HG02885 (cell line): ENCODE measurements at regions not wholly inside any gene's neighbourhood (a gene's known extent, or its start where the extent isn't known, plus 50 kb on each side); places are given as distances from the start of the nearest gene placed in this dataset.
"Not testable (repeated sequence)": the region's sequence is repeated elsewhere in the genome, so short reads cannot be mapped to it uniquely, and the experiment has no call there.

Source experiments
- ATAC-seq: cut with Tn5 transposase; IDR thresholded peaks from one replicate; pipeline ENCODE4 v1.9.1; 2021; ENCODE audit warnings: mild to moderate bottlenecking; ENCODE audit not compliant: unreplicated experiment, poor library complexity

DNA sequence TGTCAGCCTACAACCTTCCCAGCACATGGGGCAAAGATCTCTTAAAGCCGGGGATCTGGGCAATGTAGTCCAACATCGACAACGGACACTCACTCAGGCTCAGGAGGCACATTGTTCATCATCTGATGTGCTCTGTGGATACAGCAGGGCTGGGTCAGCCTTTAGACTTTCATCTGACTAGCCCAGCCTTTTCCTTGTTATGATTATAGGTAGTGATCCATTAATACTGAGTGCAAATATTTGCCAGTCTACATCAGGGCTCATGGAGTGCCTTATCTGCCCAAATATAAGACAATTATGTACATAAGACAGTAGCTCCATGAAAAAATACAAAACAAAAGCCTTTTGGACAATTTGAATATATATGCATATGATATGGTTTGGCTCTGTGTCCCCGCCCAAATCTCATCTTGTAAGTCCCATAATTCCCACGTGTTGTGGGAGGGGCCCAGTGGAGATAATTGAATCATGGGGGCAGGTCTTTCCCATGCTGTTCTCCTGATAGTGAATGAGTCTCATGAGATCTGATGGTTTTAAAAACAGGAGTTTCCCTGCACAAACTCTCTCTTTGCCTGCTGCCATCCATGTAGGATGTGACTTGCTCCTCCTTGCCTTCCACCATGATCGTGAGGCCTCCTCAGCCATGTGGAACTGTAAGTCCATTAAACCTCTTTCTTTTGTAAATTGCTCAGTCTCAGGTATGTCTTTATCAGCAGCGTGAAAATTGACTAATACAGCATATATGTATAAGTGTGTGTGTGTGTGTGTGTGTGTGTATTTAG is 248.5 kb upstream of the FOXN3 start:
- not testable (repeated sequence) for ATAC-seq

DNA sequence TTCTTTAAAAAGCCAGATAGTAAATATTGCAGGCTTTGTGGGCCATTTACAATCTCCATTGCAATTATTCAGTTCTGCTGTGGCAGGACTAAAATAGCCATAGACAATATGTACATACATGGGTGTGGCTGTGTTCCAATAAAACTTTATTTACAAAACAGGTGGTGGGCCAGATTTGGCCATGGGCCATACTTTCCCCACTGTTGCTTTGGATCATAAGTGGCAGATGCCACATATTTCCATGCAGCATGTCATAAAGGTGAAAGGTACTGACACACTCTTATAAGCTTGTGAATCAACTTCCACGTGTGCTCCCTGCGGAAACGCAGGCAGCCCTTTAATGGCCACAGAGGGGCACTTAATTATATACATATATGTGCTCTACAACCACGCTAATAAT is 244.4 kb upstream of the FOXN3 start:
- no peak for ATAC-seq

DNA sequence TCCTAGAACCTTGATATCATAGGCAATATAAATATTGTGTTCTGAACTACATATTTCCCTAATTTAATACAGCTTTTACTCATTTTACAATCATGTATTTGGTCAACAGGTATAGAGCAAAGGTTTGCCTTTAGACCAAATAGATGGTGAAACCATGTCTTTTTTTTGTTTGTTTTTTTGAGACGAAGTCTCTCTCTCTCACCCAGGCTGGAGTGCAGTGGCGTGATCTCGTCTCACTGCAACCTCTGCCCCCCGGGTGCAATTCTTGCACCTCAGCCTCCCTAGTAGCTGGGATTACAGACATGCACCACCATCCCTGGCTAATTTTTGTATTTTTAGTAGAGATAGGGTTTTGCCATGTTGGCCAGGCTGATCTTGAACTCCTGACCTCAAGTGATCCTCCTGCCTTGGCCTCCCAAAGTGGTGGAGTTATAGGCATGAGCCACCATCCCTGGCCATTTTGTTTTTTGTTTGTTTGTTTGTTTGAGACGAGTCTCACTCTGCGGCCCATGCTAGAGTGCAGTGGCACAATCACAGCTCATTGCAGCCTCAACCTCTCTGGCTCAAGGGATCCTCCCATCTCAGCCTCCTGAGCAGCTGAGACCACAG is 243.7 kb upstream of the FOXN3 start:
- ATAC-seq: not testable (repeated sequence)

DNA sequence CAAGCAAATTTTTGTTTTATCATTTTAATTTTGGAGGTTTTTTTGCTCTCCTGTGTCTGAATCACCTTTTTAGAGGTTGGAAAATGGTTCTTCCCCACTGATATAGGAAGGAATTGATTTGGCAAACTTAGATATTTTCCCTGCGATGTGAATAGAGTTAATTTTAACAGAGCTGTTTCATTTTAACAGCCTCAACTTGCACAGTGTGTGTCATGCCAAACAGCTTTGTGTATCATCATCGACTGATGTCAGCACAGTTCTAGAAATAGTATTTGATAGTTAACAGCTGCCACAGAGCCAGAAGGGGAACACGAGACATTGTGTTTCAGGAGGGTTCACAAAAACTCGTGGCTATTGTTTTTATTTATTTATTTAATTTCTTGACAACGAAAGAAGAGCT is 243.1 kb upstream of the FOXN3 start:
- no peak for ATAC-seq

GRCh38 chr14:89658977-89659670 is 242.1 kb upstream of the FOXN3 start:
- peak; percentile 46 for ATAC-seq

GRCh38 chr14:89657014-89657413 is 240.0 kb upstream of the FOXN3 start:
- no peak for ATAC-seq

DNA sequence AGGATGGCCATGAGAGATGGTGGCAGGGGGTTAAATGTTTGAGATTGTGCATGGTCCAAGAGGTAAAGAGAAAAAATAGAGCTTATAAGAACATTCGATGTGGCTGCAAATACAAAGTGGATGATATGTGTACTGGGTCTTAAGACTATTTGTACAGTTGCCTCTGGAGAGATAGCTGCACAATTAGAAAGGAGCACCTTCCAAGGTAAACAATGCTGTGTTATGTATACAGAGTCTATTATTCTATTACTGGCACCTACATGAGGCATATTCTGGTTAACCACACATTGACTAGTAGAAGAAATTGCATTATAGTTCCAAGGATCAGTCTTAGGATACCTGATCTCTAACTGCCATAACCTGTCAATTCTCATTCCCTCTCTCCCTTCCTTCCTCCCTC is 238.0 kb upstream of the FOXN3 start:
- no peak for ATAC-seq

GRCh38 chr14:89652352-89652751 is 235.3 kb upstream of the FOXN3 start:
- ATAC-seq: peak; percentile 66

DNA sequence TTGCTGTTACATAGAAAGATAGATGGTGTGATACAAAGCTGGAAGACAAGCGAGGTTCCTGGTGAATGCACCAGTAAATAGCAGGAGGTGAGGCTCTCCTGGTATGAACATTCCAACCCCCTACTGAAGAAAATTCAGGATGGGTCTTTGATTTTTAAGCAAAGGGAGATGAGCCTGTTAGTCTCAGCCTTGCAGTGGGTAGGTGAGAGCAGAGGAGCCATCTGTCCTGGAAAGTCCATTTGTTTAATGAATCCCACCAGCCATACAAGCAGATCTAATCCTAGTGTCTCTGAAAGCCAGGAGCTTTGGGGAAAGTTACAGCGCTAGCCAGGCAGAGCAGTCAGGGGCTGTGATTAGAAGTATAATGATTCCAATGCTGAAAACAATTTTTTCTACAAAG is 234.8 kb upstream of the FOXN3 start:
- no peak for ATAC-seq

- no peak for ATAC-seq
Measured at GRCh38 chr14:89650077-89650978, 233.3 kb upstream of the FOXN3 start.

GRCh38 chr14:89649451-89650075 is 232.5 kb upstream of the FOXN3 start:
- ATAC-seq: no peak

DNA sequence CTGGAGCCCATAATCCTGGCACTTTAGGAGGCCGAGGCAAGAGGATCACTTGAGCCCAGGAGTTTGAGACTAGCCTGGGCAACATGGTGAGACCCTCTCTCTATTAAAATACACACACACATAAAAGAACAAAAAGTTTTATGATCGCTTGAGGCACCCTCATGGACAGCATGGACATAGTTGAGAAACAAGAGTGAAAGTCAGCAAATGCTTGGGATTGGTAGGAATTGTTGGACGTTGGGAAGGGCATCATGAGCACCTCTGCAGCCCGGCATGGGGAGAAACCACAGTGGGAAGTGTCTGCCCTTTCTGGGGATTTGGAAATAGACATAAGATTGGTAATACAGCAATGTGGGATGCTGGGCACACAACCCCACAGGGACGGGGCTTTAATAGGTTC is 231.9 kb upstream of the FOXN3 start:
- no peak for ATAC-seq

DNA sequence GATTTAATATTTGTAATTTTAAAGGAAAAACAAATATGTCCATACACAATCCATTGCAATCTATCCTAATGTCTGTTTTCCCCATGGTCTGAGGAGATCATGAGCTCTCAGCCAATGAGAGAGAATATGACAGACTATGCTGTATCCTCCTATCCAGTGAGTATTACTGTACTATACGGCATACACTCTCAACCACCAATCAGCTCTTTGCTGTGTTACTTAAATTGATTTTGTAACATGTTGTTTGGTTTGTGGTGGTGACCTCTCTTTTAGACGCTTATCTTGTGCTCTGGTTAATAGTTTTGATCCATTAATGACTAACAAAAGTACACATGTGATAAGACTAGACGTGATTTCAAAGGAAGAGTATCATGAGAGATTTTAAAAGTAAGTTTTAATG is 231.5 kb upstream of the FOXN3 start:
- no peak for ATAC-seq

DNA sequence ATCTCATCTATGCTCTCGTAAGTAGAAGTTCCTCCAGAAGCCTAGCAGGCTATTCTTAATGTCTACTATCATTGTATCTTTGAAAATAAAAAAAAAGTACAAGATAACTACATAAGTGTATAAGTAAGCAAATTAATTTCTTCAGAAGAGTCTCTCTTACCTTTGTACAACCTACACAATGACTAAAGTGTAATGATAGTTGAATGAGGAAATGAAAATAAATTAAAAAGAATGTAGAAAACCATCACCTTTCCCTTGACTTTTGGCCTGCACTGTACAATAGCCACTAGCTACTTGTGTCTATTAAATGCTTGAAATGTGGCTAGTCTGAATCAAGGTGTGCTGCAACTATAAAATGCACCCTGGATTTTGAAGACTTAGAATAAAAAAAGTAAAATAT is 229.9 kb upstream of the FOXN3 start:
- no peak for ATAC-seq

DNA sequence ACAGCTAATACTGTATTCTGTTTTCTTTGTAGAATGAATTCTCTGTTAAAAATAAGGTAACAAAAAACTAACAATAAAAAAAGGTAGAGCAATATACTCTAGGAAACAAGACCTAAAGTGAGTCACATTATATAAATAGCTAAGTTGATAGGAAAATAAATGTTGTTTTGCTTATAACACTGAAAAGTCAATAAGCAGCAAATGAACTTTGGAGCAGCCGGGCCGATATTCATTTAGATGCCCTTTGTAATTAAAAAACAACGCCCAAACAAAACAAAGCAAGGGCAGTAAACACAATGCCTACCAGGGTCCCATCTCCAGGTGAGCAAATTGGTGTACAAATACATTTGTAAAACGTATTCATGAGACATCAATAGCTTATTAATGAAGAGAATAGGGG is 227.6 kb upstream of the FOXN3 start:
- no peak for ATAC-seq

DNA sequence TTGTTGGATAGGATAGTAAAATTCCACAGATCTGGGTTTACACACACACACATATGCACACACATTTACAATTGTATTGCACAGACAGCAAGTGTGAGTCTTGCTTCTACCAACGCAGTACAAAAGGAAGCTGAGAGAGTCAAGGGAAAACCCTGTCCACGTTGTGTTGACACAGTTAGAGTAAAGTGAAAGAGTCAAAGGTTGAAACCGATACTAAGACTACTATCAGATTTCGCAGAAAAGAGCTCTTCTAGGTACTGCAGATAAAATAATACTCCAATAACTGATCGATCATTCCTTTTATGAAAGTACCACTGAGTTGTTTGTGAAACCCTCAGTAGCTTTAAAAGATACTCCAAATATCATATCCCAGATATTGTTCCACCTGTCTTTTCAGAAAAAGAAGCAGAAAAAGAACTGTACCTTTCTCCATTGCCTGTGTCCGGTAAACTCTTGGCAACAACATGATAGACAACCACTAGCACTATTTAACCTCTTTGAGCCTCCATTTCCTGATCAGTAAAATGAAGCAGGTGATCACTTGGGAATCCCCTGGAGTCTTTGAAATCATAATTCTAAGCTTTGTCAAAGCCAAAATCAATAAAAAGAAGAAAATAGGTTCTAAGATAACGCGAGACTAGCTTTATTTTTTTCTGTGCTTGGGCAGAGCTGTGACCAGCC is 224.6 kb upstream of the FOXN3 start:
- peak; percentile 99 for ATAC-seq

DNA sequence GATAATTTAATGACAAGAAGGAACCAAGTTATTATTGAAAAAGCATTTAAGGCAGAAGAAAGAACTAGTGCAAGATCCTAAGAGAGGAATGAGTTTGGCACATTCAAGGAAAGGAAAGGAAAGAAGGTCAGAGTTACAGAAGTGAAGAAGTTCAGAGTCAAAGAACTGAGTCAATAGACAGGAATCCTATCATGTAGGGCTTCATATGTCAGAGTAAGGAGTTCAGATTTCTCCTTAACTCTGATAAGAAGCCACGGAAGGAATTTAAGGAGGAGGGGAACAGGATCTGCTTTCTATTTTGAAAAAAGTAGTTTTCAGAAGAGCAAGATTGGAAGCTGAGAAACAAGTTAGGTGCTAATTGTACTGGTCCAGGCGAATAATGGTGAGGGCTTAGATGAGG is 223.1 kb upstream of the FOXN3 start:
- ATAC-seq: no peak

DNA sequence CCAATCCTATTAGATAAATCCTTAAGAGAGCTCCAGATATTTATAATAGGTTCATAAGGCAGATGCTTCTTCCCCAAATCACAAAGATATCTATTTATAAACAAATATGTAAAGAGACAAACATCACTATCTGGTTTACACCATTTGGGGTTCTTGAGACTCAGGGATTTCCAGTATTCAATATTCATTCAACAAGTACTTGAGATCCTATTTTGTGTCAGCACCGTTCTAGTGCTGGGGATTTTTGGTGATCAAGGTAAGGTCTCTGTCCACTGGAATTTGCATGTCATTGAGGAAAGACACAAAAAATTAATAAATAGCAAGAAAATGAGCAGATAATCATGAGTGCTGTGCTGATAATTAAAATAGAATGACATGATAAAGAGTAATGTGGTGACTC is 222.7 kb upstream of the FOXN3 start:
- no peak for ATAC-seq

DNA sequence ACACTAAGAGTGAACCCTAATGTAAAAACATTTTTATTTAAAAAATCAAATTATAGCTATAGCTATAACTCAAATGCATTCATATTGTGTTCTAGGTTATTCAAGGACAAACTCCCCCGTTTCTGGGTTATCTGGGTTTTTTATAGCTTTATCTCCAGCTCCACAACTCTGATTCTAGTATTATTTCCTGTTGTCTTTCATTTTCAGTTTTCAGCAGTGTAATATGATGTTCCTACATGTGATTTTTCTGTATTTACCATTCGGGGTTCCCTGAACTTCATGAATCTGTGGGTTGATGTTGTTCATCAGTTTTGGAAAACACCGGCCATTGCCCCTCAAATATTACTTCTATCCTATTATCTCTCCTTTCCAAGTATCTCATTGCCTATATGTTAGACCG is 221.9 kb upstream of the FOXN3 start:
- no peak for ATAC-seq

DNA sequence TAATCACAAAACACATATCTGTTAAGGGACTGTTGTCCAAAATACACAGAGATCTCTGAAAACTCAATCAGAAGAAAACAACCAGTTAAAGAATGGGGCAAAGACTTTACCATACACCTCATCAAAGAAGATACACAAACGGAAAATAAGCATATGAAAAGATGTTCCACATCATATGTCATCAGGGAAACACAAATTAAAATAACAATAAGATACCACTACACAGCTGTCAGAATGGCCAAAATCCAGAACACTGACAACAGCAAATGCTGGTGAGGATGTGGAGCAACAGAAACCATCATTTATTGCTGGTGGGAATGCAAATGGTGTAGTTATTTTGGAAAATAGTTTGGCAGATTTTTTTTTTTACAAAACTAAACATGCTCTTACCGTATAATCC is 220.5 kb upstream of the FOXN3 start:
- ATAC-seq: no peak
